Renal cortical epithelial cell (primary cell): ENCODE measurements at regions not wholly inside any gene's neighbourhood (a gene's known extent, or its start where the extent isn't known, plus 50 kb on each side); places are given as distances from the start of the nearest gene placed in this dataset.

Source experiments
- DNase-seq: peaks from one replicate; pipeline ENCODE4 v3.0.0-alpha.2; 2011; ENCODE audit warnings: low read depth

GRCh38 chr11:122062763-122063162 is 53.3 kb downstream of the BLID start:
- no peak for DNase-seq

- DNase-seq: no peak
Measured at GRCh38 chr11:122059565-122059964, 56.5 kb downstream of the BLID start.

DNA sequence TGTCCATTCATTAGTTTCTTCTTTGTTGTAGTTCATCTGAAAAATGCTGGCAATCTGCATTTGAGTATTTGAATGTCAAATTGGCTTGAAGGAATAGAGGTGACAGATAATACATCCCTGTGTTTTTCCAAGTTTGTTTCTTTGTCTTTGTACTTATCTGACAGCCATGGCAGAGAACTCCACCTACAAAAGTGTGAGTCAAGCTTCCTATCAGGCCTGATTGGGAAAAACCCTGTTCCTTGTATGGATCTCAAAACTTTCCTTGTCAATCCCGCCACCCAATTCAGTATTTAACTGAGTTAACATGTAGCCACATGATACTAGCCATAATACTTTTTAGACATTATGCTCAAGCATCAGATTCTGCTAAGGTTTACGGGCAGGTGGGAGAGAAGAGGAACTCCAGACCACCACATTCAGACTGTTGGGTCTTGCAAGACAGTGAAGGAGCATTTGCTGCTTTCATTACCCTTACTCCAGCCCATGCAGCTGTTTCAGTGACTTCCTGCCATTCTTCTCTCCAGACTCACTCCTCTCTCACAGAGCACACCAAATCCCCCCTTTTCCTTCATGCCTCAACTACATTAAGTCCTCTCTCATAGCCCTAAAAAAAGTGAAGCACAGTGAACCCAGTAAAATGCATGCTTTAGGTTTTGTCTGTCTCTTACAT is 65.9 kb downstream of the BLID start:
- DNase-seq: no peak

DNA sequence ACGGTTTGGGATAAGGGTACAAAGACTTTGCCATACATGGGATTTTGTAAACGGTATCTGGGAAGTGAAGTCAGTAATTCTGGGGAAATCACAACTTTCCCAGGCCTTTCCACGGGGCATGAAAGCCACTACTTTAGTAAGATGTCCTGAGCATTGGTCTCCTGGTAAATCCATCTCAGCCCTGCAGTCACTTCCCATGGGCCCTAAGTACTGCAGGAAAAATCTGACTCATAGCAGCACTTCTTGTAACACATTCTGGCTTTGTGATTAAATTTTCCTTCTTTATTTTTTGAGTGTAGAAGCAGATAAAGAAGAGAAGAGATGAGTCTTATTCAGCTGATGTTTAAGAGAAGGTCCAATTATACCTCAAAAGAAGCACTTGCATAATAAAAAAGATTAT is 67.6 kb downstream of the BLID start:
- no peak for DNase-seq

GRCh38 chr11:122046846-122047245 is 69.2 kb downstream of the BLID start:
- DNase-seq: no peak

- no peak for DNase-seq
Measured at GRCh38 chr11:122046438-122046837, 69.6 kb downstream of the BLID start.

- DNase-seq: peak; percentile 28
Measured at GRCh38 chr11:122045181-122045586, 70.8 kb downstream of the BLID start.

DNA sequence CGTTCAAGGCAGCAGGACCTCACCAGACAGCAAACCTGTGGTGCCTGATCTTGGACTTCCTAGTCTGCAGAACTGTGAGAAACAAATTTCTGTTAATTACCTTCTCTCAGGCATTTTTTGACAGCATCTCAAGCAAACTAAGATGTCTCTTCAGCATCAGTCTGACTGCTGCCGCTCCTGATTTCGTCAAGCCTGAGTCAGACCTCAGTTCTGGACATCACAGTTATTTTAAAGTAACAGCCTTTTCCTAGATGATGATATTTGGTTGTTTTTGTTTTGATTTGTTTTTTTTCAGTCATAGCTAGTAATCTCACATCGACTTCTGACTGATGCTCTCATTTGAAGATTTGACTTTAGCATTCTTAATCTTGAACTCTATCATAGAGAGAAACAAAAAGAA is 71.9 kb downstream of the BLID start:
- DNase-seq: no peak

- DNase-seq: no peak
Measured at GRCh38 chr11:122042981-122043380, 73.0 kb downstream of the BLID start.

GRCh38 chr11:122040464-122040863 is 75.6 kb downstream of the BLID start:
- DNase-seq: no peak

DNA sequence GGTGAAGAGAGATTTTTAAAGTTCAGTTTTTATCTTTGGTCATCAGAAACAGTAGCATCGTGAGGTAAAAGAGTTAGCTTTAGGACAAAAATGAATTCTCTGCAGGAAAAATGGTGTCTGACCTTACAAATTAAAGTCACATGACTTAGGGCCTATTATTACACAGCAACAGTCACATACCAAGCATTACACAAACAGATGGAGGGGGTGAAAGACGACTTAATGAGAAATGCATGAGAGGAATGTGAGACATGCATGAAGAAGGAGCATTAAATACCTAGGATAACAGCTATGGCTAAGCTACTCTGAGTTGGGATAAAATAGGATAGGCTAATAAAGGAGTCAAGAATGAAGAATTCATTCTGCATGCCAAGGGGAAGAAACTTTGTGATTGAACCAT is 77.5 kb downstream of the BLID start:
- DNase-seq: peak; percentile 85

DNA sequence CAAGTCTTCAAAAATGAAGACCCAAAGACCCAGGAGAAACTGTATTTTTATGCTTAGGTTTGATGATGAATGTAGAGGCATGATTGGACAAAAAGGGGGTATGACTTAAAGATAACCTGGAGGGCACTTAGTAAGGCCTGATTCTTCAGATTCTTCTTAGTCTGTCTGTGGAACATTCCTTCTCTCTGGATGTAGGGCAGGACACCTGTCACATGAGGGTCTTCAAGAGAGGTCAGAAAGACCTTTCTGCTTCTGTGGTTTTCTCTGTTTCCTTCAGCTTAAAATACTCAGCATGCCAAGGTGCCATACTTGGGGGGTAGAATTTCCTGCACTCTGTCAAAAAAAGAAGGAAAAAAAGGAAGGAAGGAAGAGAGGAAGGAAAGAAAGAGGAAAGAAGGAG is 78.1 kb downstream of the BLID start:
- DNase-seq: no peak

- DNase-seq: no peak
Measured at GRCh38 chr11:122036493-122036892, 79.5 kb downstream of the BLID start.

DNA sequence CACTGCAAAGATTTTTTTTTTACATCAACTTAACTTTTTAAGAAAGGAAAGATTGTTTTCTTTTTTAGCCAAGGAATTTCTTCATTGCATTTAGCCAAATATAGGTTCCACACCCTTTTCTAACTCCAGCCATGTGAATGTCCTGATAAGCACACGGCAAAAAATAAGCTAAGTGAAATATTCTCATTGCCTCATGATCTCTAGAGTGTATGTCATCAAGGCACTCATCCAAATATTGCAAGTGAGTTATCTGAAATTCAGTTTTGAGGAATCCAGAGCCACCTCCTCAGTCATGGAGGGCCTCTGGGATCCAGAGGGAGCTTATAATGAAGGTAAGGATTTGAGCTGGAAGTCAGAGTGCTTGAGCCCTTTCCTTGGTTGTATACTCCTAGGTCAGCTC is 80.0 kb downstream of the BLID start:
- no peak for DNase-seq

GRCh38 chr11:122033631-122034030 is 82.4 kb downstream of the BLID start:
- DNase-seq: no peak

GRCh38 chr11:122033193-122033592 is 82.8 kb downstream of the BLID start:
- DNase-seq: no peak

GRCh38 chr11:122032317-122032716 is 83.7 kb downstream of the BLID start:
- no peak for DNase-seq

GRCh38 chr11:122031813-122032212 is 84.2 kb downstream of the BLID start:
- no peak for DNase-seq

DNA sequence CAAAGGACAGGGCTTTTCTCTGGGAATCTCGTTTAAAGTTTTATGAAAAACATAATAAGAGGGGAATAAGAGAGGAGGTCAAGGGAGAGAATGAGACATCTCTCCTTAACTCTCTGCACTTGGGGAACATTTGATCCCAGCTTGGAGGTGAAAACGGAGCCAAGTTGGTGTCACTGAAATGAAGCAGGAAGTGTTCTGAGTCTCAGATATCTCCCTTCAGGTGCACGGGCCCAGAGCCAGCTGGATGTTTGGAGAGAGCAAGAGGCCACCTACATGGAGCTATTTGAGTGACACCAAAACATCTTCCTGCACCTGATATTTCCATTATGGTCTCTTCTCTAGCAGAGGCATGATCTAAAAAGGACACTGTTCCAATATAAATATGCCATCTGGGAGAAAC is 85.7 kb downstream of the BLID start:
- DNase-seq: no peak

- no peak for DNase-seq
Measured at GRCh38 chr11:122028545-122028944, 87.5 kb downstream of the BLID start.

DNA sequence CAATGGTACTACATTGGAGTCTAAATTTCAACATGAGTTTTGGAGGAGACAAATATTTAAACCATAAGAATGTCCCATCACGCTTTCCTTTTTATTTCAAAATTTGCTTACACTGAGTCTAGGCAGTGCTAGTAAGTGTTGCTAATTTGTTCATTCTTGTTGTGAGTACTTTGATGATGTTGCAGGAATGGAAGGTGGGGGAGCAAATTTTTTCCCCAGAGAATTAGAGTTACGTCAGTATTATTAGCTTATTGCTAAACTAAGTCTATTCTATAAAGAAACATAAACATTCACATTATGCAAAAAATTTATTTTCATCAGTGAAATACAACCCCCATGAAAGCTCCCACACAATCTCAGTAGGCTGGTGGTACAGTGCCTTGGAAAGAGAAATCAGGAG is 88.0 kb downstream of the BLID start:
- no peak for DNase-seq

DNA sequence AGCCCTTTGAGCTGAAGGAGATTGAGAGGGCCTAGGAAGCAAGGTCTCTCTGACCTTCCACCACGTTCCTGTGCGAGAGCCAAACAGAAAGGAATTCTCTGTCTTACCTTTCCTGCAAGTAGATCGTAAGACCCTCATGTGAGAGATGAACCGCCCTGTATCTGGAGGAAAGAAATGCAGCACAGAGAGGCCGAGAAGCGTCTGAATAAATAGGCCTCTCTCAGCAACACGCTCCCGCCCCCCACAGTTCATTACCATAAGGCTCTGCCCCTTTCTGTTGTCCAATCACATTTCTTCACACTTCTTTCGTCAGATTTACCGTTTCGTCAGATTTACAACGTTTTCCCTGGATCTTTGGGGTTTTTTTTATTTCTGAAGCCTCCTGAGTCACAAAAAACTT is 90.3 kb downstream of the BLID start:
- no peak for DNase-seq

DNA sequence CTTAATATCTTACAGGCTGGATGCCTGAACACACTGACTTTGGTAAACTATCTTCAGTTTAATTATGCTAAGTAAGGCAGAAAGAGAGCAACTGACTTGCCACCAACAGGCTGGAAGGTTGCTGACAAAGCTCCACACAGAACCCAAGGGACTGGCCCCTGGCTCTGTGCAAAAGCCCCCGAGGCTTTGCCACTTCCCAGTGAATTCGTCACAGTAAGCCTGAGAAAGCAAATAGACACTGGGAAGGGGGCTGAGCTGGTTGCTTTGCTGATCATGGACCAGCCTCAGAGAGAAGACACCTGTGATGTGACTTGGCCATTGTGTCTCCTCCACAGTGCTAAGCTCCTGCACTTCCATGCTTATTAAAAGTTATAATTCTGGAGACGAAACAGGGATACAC is 91.7 kb downstream of the BLID start:
- no peak for DNase-seq

DNA sequence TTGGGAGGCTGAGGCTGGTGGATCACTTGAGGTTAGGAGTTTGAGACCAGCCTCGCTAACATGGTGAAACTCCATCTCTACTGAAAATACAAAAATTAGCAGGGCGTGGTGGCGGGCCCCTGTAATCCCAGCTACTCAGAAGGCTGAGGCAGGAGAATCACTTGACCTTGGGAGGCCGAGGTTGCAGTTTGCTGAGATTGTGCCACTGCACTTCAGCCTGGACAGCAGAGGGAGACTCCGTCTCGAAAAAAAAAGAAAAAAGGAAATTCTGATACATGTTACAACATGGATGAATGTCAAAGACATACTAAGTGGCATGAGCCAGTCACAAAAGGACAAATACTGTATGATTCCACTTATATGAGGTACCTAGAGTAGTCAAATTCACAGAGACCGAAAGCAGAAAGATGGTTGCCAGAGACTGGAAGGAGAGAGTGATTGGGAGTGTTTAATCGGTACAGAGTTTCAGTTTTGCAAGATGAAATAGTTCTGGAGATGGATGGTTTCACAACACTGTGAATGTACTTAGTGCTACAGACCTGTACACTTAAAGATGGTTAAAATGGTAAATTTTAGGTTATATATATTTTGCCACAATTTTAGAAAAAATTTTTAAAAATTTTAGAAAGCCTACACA is 92.3 kb downstream of the BLID start:
- DNase-seq: no peak
